CD4-positive, alpha-beta T cell (primary cell): ENCODE measurements at regions not wholly inside any gene's neighbourhood (a gene's known extent, or its start where the extent isn't known, plus 50 kb on each side); places are given as distances from the start of the nearest gene placed in this dataset.

Source experiments
- ATAC-seq: fragments of 200-7000 bp; cut with Tn5 transposase; one replicate; pipeline ENCODE4 v1.10.0; 2022; ENCODE audit warnings: mild to moderate bottlenecking; ENCODE audit not compliant: poor library complexity
- CTCF ChIA-PET: fragments of 350-600 bp; sonication (Branson Sonifier 250); formaldehyde crosslinking; loops from one replicate; lab custom pipeline; 2021; ENCODE audit warnings: antibody characterized with exemption, inconsistent platforms; lab: Charles Lee
- POLR2A ChIA-PET: fragments of 350-600 bp; sonication (Branson Sonifier 250); formaldehyde crosslinking; loops from one replicate; lab custom pipeline; 2021; ENCODE audit warnings: antibody characterized with exemption, inconsistent platforms; lab: Charles Lee
- DNase-seq, 14 experiments: peaks; one replicate each; pipeline ENCODE4 v3.0.0-alpha.2; 2013 to 2020; ENCODE audit warnings: mixed read lengths in 2 of 14
- H3K27ac ChIP-seq, 2 donors: one replicate each; pipeline versions ENCODE4 v1.5.1 to v1.7.0; 2013; ENCODE audit warnings: low read length in 2 of 2, low read depth in 1 of 2, mild to moderate bottlenecking in 1 of 2
- H3K27me3 ChIP-seq, 2 experiments: 1 replicate in 1 of 2; 2 replicates in 1 of 2; pipeline versions ENCODE4 v1.6.1 to v1.7.0; 2013; ENCODE audit warnings: low read length in 2 of 2, control low read depth in 1 of 2, mild to moderate bottlenecking in 1 of 2, moderate library complexity in 1 of 2; ENCODE audit not compliant: insufficient read depth in 2 of 2, control insufficient read depth in 1 of 2
- H3K36me3 ChIP-seq: one replicate; pipeline ENCODE4 v1.6.1; 2013; ENCODE audit warnings: low read length, control low read depth; ENCODE audit not compliant: insufficient read depth
- H3K4me1 ChIP-seq: one replicate; pipeline ENCODE4 v1.6.1; 2013; ENCODE audit warnings: low read length, control low read depth; ENCODE audit not compliant: insufficient read depth
- H3K4me3 ChIP-seq: one replicate; pipeline ENCODE4 v1.5.1; 2013; ENCODE audit warnings: mild to moderate bottlenecking, low read length, moderate library complexity
- H3K9me3 ChIP-seq, 2 experiments: 1 replicate in 1 of 2; 2 replicates in 1 of 2; pipeline versions ENCODE4 v1.6.1 to v1.7.0; 2013; ENCODE audit warnings: low read length in 2 of 2, mild to moderate bottlenecking in 2 of 2, control low read depth in 1 of 2, moderate library complexity in 1 of 2; ENCODE audit not compliant: control insufficient read depth in 1 of 2, insufficient read depth in 1 of 2
- H3K27ac Mint-ChIP-seq: one replicate; pipeline ENCODE4 v1.8.0; 2020; ENCODE audit warnings: mixed read lengths
- H3K27me3 Mint-ChIP-seq: one replicate; pipeline ENCODE4 v1.8.0; 2021; ENCODE audit warnings: mixed read lengths
- H3K36me3 Mint-ChIP-seq: one replicate; pipeline ENCODE4 v1.8.0; 2021; ENCODE audit warnings: low read depth, mixed read lengths
- H3K4me1 Mint-ChIP-seq: one replicate; pipeline ENCODE4 v1.8.0; 2021; ENCODE audit warnings: low read depth, mixed read lengths
- H3K4me3 Mint-ChIP-seq: one replicate; pipeline ENCODE4 v1.8.0; 2020; ENCODE audit warnings: mild to moderate bottlenecking, mixed read lengths
- H3K9me3 Mint-ChIP-seq: one replicate; pipeline ENCODE4 v1.8.0; 2020; ENCODE audit warnings: mixed read lengths
- intact Hi-C, 2 experiments: fragments of 100-400 bp; cut with DNase I in 1 of 2; cut with micrococcal nuclease in 1 of 2; formaldehyde crosslinking; loops; one replicate each; pipeline versions ENCODE4 v1.15.1 to v1.9.0; 2023 to 2025; cut with DNase I, micrococcal nuclease
- TF ChIP-seq, protein P1 (sequence below): fragments of 200-600 bp; IDR thresholded peaks from one replicate; pipeline ENCODE4 v1.8.0; 2022; ENCODE audit warnings: antibody characterized with exemption, mild to moderate bottlenecking

DNA sequence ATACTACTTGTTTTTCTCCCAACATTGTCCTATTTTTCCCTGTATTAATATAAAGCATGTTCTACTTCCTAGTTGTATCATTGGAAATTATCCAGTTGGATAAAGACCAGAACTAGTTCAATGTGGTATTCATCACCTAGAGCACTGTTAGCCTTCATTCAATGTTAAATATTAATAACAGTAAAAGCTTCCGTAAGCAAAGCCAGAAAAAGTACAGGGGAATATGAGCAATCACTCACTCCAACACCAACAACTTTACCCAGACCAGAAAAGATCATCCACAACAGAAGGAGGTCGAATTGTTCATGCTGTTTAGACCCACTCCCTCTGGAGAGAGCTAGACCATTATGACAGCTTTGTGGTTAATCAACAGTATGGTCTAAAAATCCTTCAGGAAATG lies 728.4 kb downstream of the MAT2B start:
- DNase-seq (no peak), ATAC-seq (no peak)
- Histone ChIP-seq H3K36me3 (no peaks in the 10 kb centered on the region), H3K27me3 (no peaks in the 10 kb centered on the region), H3K27ac (no peak overlapping the region), H3K4me3 (no peak overlapping the region), H3K4me1 (no peaks in the 10 kb centered on the region), H3K9me3 (peaks cover 0 to 4% of the 10 kb centered on the region in 2 experiments)
- TF ChIP-seq, protein P1, sequence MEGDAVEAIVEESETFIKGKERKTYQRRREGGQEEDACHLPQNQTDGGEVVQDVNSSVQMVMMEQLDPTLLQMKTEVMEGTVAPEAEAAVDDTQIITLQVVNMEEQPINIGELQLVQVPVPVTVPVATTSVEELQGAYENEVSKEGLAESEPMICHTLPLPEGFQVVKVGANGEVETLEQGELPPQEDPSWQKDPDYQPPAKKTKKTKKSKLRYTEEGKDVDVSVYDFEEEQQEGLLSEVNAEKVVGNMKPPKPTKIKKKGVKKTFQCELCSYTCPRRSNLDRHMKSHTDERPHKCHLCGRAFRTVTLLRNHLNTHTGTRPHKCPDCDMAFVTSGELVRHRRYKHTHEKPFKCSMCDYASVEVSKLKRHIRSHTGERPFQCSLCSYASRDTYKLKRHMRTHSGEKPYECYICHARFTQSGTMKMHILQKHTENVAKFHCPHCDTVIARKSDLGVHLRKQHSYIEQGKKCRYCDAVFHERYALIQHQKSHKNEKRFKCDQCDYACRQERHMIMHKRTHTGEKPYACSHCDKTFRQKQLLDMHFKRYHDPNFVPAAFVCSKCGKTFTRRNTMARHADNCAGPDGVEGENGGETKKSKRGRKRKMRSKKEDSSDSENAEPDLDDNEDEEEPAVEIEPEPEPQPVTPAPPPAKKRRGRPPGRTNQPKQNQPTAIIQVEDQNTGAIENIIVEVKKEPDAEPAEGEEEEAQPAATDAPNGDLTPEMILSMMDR, result no peak
- peaks cover 3% of the 10 kb centered on the region for H3K9me3 Mint-ChIP-seq
- H3K27ac Mint-ChIP-seq, result no peak overlapping the region
- no peaks in the 10 kb centered on the region for H3K27me3 Mint-ChIP-seq
- no peaks in the 10 kb centered on the region for H3K36me3 Mint-ChIP-seq
- no peaks in the 10 kb centered on the region for H3K4me1 Mint-ChIP-seq
- intact Hi-C loops, result no loop called here
- ChIA-PET POLR2A (no interaction called here), CTCF (no interaction called here)
- H3K4me3 Mint-ChIP-seq, result no peak overlapping the region

DNA sequence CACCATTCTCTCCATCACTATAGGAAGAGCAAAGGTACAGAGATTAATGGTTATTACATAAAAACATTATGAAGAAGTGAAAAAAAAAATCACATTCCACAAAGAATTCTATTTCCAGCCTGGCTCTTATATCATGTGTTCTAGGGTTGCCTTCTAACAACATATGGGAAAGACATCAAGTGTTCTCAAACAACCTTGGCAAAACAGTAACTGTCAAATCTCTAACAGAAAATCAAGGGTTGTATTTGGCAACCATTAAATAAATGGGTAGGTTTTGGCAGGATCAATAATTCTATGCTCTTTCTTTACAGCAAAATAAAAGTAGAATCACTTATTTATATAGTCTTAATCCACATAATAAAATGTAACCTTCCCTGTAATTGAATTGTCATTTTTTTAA lies 728.9 kb downstream of the MAT2B start:
- Mint-ChIP-seq H3K36me3 (no peaks in the 10 kb centered on the region), H3K9me3 (peaks cover 3% of the 10 kb centered on the region), H3K27me3 (no peaks in the 10 kb centered on the region), H3K4me3 (no peak overlapping the region), H3K27ac (no peak overlapping the region), H3K4me1 (no peaks in the 10 kb centered on the region)
- ChIA-PET CTCF (no interaction called here), POLR2A (no interaction called here)
- H3K9me3 ChIP-seq, result peaks cover 0 to 4% of the 10 kb centered on the region in 2 experiments
- H3K27me3 ChIP-seq, result no peaks in the 10 kb centered on the region
- DNase-seq (no peak), ATAC-seq (no peak)
- no peaks in the 10 kb centered on the region for H3K36me3 ChIP-seq
- intact Hi-C loops, result no loop called here
- TF ChIP-seq, protein P1, result no peak
- H3K4me3 ChIP-seq, result no peak overlapping the region
- H3K27ac ChIP-seq, result no peak overlapping the region
- H3K4me1 ChIP-seq, result no peaks in the 10 kb centered on the region

DNA sequence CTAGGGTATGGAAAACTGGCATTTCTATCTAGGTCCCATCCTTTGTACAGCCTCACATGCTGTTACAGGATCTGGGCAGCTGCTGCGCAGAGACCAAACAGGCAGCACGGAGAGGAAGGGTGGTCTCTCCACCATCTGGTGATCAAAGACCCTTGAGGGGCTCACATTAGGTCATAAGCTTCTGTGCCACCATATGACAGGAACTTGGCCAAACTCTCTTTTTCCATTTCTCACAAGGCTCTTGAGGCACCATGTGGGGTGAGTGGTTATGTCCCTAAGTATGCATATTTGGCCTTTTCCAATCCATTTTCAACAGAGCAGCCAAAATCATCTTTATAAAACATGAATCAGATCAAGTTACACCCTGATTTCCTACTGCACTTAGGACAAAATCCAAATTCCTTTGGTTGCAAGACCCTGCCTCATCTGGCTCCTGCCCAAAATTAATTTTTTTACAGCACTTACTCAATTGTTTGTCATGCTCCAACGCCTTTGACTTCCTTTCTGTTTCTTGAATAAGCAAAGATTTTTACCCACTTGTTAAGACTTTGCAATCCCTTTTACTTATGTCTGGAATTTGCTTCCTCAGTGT lies 730.0 kb downstream of the MAT2B start:
- no peaks in the 10 kb centered on the region for H3K36me3 ChIP-seq
- POLR2A ChIA-PET, result no interaction called here
- Mint-ChIP-seq H3K4me3 (no peak overlapping the region), H3K27me3 (no peaks in the 10 kb centered on the region), H3K27ac (no peak overlapping the region), H3K9me3 (peaks cover 7% of the 10 kb centered on the region), H3K4me1 (no peaks in the 10 kb centered on the region), H3K36me3 (no peaks in the 10 kb centered on the region)
- no peaks in the 10 kb centered on the region for H3K4me1 ChIP-seq
- intact Hi-C loops, result no loop called here
- H3K27ac ChIP-seq, result no peak overlapping the region
- no peak for ATAC-seq
- peaks cover 0 to 4% of the 10 kb centered on the region in 2 experiments for H3K9me3 ChIP-seq
- TF ChIP-seq, protein P1, result no peak
- DNase-seq, result no peak
- CTCF ChIA-PET, result no interaction called here
- no peaks in the 10 kb centered on the region for H3K27me3 ChIP-seq
- H3K4me3 ChIP-seq, result no peak overlapping the region
